Osteocyte (in vitro differentiated cells): ENCODE measurements at regions not wholly inside any gene's neighbourhood (a gene's known extent, or its start where the extent isn't known, plus 50 kb on each side); places are given as distances from the start of the nearest gene placed in this dataset.
"Not testable (repeated sequence)": the region's sequence is repeated elsewhere in the genome, so short reads cannot be mapped to it uniquely, and the experiment has no call there.

Experiments
- DNase-seq: peaks from one replicate; pipeline ENCODE4 v3.0.0; 2021; ENCODE audit warnings: mixed read lengths; ENCODE audit not compliant: unreplicated experiment; ENCODE audit errors: extremely low spot score
- H3K27ac Mint-ChIP-seq: one replicate; pipeline ENCODE4 v1.8.0; 2021; ENCODE audit warnings: mild to moderate bottlenecking, mixed read lengths; ENCODE audit not compliant: unreplicated experiment
- H3K27me3 Mint-ChIP-seq: one replicate; pipeline ENCODE4 v1.8.0; 2021; ENCODE audit warnings: mixed read lengths; ENCODE audit not compliant: unreplicated experiment
- H3K36me3 Mint-ChIP-seq: one replicate; pipeline ENCODE4 v1.8.0; 2021; ENCODE audit warnings: mixed read lengths; ENCODE audit not compliant: unreplicated experiment
- H3K4me1 Mint-ChIP-seq: one replicate; pipeline ENCODE4 v1.8.0; 2021; ENCODE audit warnings: mixed read lengths; ENCODE audit not compliant: unreplicated experiment
- H3K4me3 Mint-ChIP-seq: one replicate; pipeline ENCODE4 v1.8.0; 2021; ENCODE audit warnings: mild to moderate bottlenecking, moderate library complexity, mixed read lengths; ENCODE audit not compliant: unreplicated experiment
- H3K9me3 Mint-ChIP-seq: one replicate; pipeline ENCODE4 v1.8.0; 2021; ENCODE audit warnings: mixed read lengths; ENCODE audit not compliant: unreplicated experiment
- CTCF ChIP-seq: fragments of 200-600 bp; sonication (generic); IDR thresholded peaks from 2 replicates; pipeline ENCODE4 v1.5.0; 2021; ENCODE audit warnings: antibody characterized with exemption, mild to moderate bottlenecking, moderate library complexity

- no peaks in the 10 kb centered on the region for H3K4me1 Mint-ChIP-seq
- H3K36me3 Mint-ChIP-seq = no peaks in the 10 kb centered on the region
- no peak for TF ChIP-seq CTCF
- H3K27ac Mint-ChIP-seq = no peak overlapping the region
- H3K27me3 Mint-ChIP-seq = no peaks in the 10 kb centered on the region
- no peaks in the 10 kb centered on the region for H3K9me3 Mint-ChIP-seq
- no peak overlapping the region for H3K4me3 Mint-ChIP-seq
- no peak for DNase-seq
Observed at GRCh38 chrX:129092242-129092641, 431.0 kb downstream of the SMARCA1 start.

- Mint-ChIP-seq H3K27me3 (no peaks in the 10 kb centered on the region), H3K4me1 (no peaks in the 10 kb centered on the region), H3K27ac (no peak overlapping the region), H3K9me3 (no peaks in the 10 kb centered on the region), H3K36me3 (no peaks in the 10 kb centered on the region), H3K4me3 (no peak overlapping the region)
- no peak for TF ChIP-seq CTCF
- no peak for DNase-seq
Observed at GRCh38 chrX:129091097-129091496, 432.2 kb downstream of the SMARCA1 start.

- Mint-ChIP-seq H3K36me3 (no peaks in the 10 kb centered on the region), H3K9me3 (peaks cover 7% of the 10 kb centered on the region), H3K4me1 (no peaks in the 10 kb centered on the region), H3K27ac (no peak overlapping the region), H3K27me3 (no peaks in the 10 kb centered on the region), H3K4me3 (no peak overlapping the region)
- TF ChIP-seq CTCF = no peak
- no peak for DNase-seq
Observed at GRCh38 chrX:129086802-129087201, 436.5 kb downstream of the SMARCA1 start.

- not testable (repeated sequence) for H3K4me1 Mint-ChIP-seq, H3K27me3 Mint-ChIP-seq, H3K4me3 Mint-ChIP-seq, H3K36me3 Mint-ChIP-seq, H3K27ac Mint-ChIP-seq, DNase-seq
- peaks cover 18% of the 10 kb centered on the region for H3K9me3 Mint-ChIP-seq
Observed at GRCh38 chrX:129084291-129084690, 439.0 kb downstream of the SMARCA1 start.

GRCh38 chrX:129077424-129078170, 445.7 kb downstream of the SMARCA1 start:
- no peak for DNase-seq
- Mint-ChIP-seq H3K9me3 (peaks cover 17% of the 10 kb centered on the region), H3K4me1 (no peaks in the 10 kb centered on the region), H3K4me3 (no peak overlapping the region), H3K27ac (no peak overlapping the region), H3K27me3 (no peaks in the 10 kb centered on the region), H3K36me3 (no peaks in the 10 kb centered on the region)
- no peak for TF ChIP-seq CTCF
